Kidney (tissue), 13 donors: ENCODE measurements at regions not wholly inside any gene's neighbourhood (a gene's known extent, or its start where the extent isn't known, plus 50 kb on each side); places are given as distances from the start of the nearest gene placed in this dataset.
A peak's percentile ranks its signal among the peaks of the same experiment; 100 is the strongest.

Experiments used
- DNase-seq, 5 donors: peaks; one replicate each; pipeline ENCODE4 v3.0.0-alpha.2; 2013 to 2020
- FAIRE-seq: peaks from 2 replicates; lab custom pipeline; 2012; peaks lifted over from hg19 to GRCh38; lab: Jason Lieb, UNC
- H3K27ac ChIP-seq, 2 donors: one replicate each; pipeline ENCODE4 v1.7.0; 2013; ENCODE audit warnings: low read depth in 2 of 2, low read length in 2 of 2, inconsistent platforms in 1 of 2
- H3K27me3 ChIP-seq: one replicate; pipeline ENCODE4 v1.7.1; 2013; ENCODE audit warnings: low read length, inconsistent platforms; ENCODE audit not compliant: control insufficient read depth, insufficient read depth
- H3K36me3 ChIP-seq, 3 donors: one replicate each; pipeline versions ENCODE4 v1.7.0 to v1.7.1; 2013; ENCODE audit warnings: low read length in 3 of 3, control low read depth in 1 of 3, inconsistent platforms in 1 of 3; ENCODE audit not compliant: insufficient read depth in 3 of 3, control insufficient read depth in 2 of 3
- H3K4me1 ChIP-seq, 3 donors: one replicate each; pipeline versions ENCODE4 v1.7.0 to v1.7.1; 2013; ENCODE audit warnings: low read length in 3 of 3, inconsistent platforms in 1 of 3, low read depth in 1 of 3; ENCODE audit not compliant: control insufficient read depth in 2 of 3, insufficient read depth in 2 of 3
- H3K4me3 ChIP-seq, 3 donors: one replicate each; pipeline versions ENCODE4 v1.7.0 to v1.8.1; 2013; ENCODE audit warnings: low read length in 3 of 3, control low read depth in 1 of 3, inconsistent platforms in 1 of 3
- H3K9ac ChIP-seq, 3 donors: one replicate each; pipeline versions ENCODE4 v1.7.0 to v1.7.1; 2013; ENCODE audit warnings: low read length in 3 of 3, control low read depth in 1 of 3, inconsistent platforms in 1 of 3
- H3K9me3 ChIP-seq, 3 donors: one replicate each; pipeline versions ENCODE4 v1.7.0 to v1.7.1; 2013; ENCODE audit warnings: low read length in 3 of 3, control low read depth in 1 of 3, inconsistent platforms in 1 of 3; ENCODE audit not compliant: control insufficient read depth in 2 of 3, insufficient read depth in 1 of 3
- intact Hi-C: fragments of 100-400 bp; cut with DNase I; formaldehyde crosslinking; loops from one replicate; pipeline ENCODE4 v1.11.1; 2022
- TF ChIP-seq, protein P1 (sequence below): IDR thresholded peaks from 3 replicates; pipeline ENCODE4 v1.5.1; 2012; ENCODE audit warnings: mild to moderate bottlenecking, moderate library complexity, borderline replicate concordance; ENCODE audit not compliant: insufficient read depth; ENCODE audit errors: extremely low read depth
- donor health status: control.
- donor health status: control.
- donor health status: control.
- donor health status: control.
- donor health status: control.
- donor health status: DM: yes; HTN: yes; CAD: no.
- donor health status: Normal renal cell carcinoma (clear cell type).

DNA sequence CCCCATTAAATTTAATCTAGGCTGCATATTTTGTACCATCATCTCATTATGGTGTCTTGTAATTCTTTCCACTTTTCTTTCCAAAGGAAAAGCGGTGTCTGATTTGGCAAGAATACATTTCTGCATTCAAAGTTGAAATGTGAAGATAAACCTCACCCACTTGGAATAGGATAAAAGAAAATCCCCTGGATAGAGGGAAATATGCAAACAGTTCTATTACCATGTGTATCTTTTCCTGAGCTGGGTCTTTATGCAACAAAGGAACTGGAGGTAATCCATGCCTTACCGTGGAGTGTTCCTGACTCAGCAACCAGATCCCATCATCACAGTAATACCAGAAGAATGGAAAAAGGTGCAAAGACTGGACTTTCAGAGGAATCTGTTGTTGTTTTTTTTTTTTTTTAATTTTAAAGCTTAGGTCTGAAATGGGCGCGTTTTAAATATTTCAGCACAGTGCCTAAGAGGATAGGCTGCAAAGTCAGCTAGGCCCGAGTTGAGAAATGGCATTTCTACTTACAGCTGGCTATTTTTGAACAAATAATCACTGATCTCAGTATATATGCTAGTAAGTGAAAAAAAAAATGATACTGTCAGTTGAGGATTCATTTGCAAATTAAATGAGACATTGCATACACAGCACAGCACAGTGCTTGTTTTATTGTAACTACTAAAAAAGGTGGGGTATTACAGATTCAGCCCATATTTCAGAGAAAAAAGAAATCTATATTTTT is 55.5 kb upstream of the ADAMTS9 start:
- TF ChIP-seq, protein P1, sequence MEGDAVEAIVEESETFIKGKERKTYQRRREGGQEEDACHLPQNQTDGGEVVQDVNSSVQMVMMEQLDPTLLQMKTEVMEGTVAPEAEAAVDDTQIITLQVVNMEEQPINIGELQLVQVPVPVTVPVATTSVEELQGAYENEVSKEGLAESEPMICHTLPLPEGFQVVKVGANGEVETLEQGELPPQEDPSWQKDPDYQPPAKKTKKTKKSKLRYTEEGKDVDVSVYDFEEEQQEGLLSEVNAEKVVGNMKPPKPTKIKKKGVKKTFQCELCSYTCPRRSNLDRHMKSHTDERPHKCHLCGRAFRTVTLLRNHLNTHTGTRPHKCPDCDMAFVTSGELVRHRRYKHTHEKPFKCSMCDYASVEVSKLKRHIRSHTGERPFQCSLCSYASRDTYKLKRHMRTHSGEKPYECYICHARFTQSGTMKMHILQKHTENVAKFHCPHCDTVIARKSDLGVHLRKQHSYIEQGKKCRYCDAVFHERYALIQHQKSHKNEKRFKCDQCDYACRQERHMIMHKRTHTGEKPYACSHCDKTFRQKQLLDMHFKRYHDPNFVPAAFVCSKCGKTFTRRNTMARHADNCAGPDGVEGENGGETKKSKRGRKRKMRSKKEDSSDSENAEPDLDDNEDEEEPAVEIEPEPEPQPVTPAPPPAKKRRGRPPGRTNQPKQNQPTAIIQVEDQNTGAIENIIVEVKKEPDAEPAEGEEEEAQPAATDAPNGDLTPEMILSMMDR, result no peak
- Histone ChIP-seq H3K27me3 (no peaks in the 10 kb centered on the region), H3K36me3 (peaks cover 0 to 2% (median 0%) of the 10 kb centered on the region in 3 donors), H3K4me3 (no peak overlapping the region), H3K4me1 (peaks cover 0 to 3% (median 0%) of the 10 kb centered on the region in 3 donors), H3K9me3 (no peaks in the 10 kb centered on the region), H3K9ac (no peak overlapping the region), H3K27ac (no peak overlapping the region)
- intact Hi-C loops, result no loop called here
- FAIRE-seq, result no peak
- no peak for DNase-seq

GRCh38 chr3:64741341-64741740 is 53.5 kb upstream of the ADAMTS9 start:
- Histone ChIP-seq H3K4me3 (no peak overlapping the region), H3K27ac (no peak overlapping the region), H3K9me3 (no peaks in the 10 kb centered on the region), H3K27me3 (no peaks in the 10 kb centered on the region), H3K4me1 (peaks cover 0 to 3% (median 0%) of the 10 kb centered on the region in 3 donors), H3K9ac (no peak overlapping the region), H3K36me3 (peaks cover 0 to 2% (median 0%) of the 10 kb centered on the region in 3 donors)
- TF ChIP-seq, protein P1, result no peak
- DNase-seq (no peak), FAIRE-seq (no peak)
- intact Hi-C loops, result no loop called here

DNA sequence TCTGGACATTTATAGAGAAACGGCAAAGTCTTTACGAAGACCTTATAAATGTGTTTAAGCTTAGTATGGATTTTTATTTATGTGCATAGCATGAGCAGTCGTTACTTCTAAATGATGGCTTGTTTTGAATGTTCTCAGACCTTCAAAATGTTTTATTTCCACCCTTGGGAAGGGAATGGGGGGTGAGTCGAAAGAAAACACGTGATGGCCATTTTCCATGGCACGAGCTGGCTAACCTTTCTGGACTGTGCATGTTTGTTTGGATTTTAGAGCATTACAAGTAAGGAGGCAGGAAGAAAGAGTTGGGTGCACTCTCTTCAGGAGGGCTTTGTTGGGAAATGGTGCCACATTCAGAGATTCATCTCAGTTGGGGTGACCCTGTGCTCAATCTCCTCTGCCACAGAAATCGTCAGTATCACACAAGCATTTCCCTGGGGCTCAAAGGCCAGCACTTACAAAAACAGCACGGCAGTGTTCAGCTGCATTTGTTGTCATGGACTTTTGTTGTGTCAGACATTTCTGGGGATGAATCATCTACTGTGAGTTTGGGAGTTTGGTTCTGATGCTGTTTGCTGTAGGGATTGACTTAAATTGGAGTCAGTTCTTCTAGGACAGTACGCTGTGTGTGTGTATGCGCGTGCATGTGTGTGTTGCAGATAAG is 52.3 kb upstream of the ADAMTS9 start:
- intact Hi-C loops, result loop anchor here (10.0 kb wide), 1 partner anchor 75 kb away; no protein-coding TSS in a partner anchor
- peaks cover 0 to 2% (median 0%) of the 10 kb centered on the region in 3 donors for H3K36me3 ChIP-seq
- DNase-seq (peak in 2 of 5 donors; percentile 36 to 59), FAIRE-seq (no peak)
- H3K27me3 ChIP-seq, result no peaks in the 10 kb centered on the region
- H3K4me3 ChIP-seq, result no peak overlapping the region
- TF ChIP-seq, protein P1, result no peak
- H3K9me3 ChIP-seq, result no peaks in the 10 kb centered on the region
- H3K9ac ChIP-seq, result no peak overlapping the region
- no peak overlapping the region for H3K27ac ChIP-seq
- peaks cover 0 to 3% (median 0%) of the 10 kb centered on the region in 3 donors for H3K4me1 ChIP-seq
